NCI-H345 treated with DMSO at 0.1 percent for 48 hours (cell line): ENCODE measurements at regions not wholly inside any gene's neighbourhood (a gene's known extent, or its start where the extent isn't known, plus 50 kb on each side); places are given as distances from the start of the nearest gene placed in this dataset.
"Not testable (repeated sequence)": the region's sequence is repeated elsewhere in the genome, so short reads cannot be mapped to it uniquely, and the experiment has no call there.

Experiments
- DNase-seq: peaks from one replicate; lab custom pipeline; 2025; ENCODE audit not compliant: unreplicated experiment; lab: John Stamatoyannopoulos, UW

DNA sequence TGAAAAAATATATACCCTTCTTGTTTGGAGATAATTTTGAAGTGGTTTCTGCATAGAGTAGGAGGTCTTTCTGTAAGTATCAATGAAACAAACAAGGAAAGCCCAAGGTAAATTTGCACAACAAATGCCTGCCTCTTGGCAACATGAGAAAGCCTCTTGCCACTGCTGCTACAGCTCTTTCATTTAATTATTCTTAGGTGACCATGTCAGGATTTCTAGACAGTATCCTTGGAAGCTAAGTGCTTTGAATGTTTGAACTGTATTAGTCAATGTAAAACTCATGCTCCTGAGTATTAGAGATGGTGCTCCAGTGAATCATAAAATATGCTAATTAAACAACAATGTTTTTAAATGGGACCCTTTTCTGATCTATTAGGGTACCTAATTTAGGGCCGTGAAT is 81.2 kb upstream of the ITGB1 start:
- DNase-seq, result no peak

DNA sequence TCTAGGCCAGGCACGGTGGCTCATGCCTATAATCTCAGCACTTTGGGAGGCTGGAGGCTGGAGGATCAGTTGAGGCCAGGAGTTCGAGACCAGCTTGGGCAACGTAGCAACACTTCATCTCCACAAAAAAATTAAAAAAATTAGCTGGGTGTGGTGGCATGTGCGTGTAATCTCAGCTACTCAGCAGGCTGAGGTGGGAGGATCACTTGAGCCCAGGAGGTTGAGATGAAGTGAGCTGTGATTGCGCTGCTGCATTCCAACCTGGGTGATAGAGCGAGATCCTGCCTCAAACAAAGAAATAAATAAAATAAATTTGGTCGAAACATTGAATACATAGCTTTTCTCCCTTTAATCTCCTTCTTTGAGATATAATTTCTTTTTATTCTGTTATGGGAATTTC is 80.6 kb upstream of the ITGB1 start:
- no peak for DNase-seq

- DNase-seq, result no peak
Observed at GRCh38 chr10:33037726-33038125, 79.7 kb upstream of the ITGB1 start.

- DNase-seq, result no peak
Observed at GRCh38 chr10:33036670-33037069, 78.6 kb upstream of the ITGB1 start.

DNA sequence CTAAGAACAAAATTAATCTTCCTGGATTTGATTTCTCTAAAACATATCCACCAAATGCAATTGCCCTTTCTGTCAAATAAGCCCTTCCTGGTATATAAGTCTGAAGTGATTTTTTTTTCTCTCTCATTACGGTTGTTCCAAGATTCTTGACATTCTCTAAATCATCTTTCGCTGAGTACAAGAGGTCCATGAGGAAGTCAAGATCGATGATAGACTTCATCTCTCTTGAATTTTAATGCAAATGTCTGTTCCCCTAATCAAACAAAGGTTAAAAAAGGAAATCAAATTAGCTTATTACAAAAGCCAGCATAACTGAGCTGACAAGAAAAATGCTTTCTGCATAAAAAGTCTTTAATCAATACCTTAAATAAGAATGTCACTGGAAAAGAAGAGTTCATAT is 77.4 kb upstream of the ITGB1 start:
- no peak for DNase-seq

GRCh38 chr10:33034931-33035330 is 76.9 kb upstream of the ITGB1 start:
- DNase-seq, result no peak

DNA sequence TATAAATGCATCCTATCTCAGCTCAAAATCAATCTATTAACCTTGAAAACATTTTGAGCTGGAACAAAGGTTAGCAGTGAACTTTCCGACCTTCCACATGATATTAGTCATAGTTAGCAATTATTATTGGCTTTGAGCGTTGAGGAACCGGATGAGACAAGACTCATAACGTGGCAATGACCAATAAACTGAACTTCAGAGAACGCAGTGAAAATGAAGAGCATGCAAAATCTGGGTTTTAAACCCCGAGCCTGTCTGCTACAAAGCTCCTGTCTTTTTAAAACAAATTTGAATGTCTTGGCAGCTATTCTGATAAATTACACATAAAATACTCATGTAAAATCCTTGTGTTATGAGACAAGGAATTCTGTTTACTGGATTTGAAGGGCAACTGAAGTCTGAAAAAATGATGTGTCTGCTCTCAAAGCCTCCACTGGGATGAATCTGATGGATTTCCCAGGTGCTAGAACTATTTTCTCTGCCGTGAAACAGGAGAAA is 74.7 kb upstream of the ITGB1 start:
- DNase-seq, result no peak

GRCh38 chr10:33031815-33032653 is 74.0 kb upstream of the ITGB1 start:
- no peak for DNase-seq

DNA sequence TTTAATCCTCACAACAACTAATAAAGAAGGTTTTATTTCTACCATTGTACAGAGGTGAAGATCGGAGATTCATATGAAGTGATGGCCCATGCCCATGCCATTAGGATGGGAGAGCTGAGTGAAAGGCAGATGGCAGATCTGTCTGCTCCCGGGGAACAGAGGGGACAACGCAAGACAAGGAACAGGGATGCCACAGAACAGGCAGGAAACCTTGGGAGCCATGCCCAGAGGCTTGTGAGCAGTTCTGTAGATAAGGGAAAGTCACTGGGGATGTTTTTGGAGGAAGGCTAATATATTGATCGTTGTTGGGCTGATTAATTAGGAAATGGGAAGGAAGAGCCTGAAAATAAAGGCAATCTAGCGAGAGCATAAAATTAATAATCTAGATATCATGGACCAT is 73.1 kb upstream of the ITGB1 start:
- DNase-seq, result no peak

DNA sequence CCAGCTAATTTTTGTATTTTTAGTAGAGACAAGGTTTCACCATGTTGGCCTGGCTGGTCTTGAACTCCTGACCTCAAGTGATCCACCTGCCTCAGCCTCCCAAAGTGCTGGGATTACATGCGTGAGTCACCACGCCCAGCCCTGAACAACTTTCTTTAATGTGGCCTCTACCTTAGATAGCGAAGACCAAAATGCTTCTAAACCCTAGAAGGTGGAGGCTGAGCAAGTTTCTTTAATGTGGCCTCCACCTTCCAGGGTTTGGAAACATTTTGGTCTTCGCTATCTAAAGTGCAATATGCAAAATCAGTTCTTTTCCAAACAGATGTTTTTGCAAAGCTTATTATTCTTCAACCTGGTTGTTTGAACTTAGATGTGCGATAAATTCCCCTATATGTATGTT is 70.5 kb upstream of the ITGB1 start:
- DNase-seq, result not testable (repeated sequence)

GRCh38 chr10:33027088-33027487 is 69.1 kb upstream of the ITGB1 start:
- no peak for DNase-seq

- DNase-seq, result no peak
Observed at GRCh38 chr10:33026422-33026821, 68.4 kb upstream of the ITGB1 start.

- DNase-seq, result no peak
Observed at GRCh38 chr10:33025910-33026309, 67.9 kb upstream of the ITGB1 start.

DNA sequence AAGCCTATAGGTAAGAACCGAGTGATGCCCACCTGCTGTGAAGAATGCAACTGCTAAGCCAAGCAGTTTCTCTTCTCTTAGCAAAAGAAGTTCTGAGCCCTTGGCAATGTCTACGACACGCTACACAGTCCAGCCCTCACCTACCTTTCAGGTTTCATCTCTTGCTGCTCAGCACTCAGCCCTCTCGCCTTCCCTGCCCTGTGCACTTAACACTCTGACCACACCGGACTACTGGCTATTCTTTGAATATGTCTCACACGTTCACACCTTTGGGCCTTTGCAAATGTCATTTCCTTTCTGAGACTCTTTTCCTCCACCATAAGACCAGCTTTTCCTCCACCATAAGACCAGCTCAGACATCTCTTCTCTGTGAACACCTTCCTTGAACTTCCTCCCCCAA is 67.0 kb upstream of the ITGB1 start:
- DNase-seq, result no peak

- no peak for DNase-seq
Observed at GRCh38 chr10:33022691-33023090, 64.7 kb upstream of the ITGB1 start.

GRCh38 chr10:33022090-33022489 is 64.1 kb upstream of the ITGB1 start:
- no peak for DNase-seq

GRCh38 chr10:33016988-33017387 is 59.0 kb upstream of the ITGB1 start:
- DNase-seq, result no peak

DNA sequence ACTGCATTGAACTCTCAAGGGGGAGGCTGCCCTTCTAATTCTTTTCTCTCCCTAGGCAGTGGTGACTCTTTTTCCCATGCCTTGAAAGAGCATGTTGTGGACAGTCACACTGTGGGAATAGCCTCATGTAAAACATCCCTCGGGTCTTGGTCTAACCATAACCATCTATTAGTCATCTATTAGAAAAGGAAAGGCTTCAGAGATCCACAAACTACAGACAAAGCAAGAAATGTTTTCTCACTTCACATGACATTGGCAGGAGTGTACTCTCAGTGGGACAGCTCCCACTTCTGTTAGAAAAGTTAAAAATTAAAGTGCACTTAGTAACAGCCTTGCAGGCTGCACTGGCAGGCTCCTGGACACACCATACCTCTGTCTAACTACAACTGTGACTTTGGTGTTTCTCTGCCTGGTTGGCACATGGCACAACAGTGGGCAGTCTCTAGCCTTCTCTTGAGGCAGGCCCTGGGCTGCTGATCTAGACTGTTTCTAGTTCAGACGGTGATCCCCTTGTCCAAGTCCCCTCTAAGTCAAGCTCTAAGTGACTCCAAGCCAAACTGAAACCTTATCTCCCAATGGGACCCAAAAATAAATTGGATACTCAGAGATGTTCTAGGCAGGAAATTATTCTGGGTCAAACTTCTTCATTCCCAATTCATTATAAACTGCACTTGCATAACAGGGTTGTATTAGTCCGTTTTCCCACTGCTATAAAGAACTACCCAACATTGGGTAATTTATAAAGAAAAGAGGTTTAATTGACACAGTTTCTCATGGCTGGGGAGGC is 57.9 kb upstream of the ITGB1 start:
- no peak for DNase-seq

DNA sequence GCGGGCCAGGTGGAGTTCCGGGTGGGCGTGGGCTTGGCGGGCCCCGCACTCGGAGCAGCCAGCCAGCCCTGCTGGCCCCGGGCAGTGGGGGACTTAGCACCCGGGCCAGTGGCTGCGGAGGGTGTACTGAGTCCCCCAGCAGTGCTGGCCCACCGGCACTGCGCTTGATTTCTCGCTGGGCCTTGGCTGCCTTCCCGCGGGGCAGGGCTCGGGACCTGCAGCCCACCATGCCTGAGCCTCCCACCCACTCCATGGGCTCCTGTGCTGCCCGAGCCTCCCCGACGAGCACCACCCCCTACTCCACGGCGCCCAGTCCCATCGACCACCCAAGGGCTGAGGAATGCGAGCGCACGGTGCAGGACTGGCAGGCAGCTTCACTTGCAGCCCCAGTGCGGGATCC is 55.3 kb upstream of the ITGB1 start:
- not testable (repeated sequence) for DNase-seq

- no peak for DNase-seq
Observed at GRCh38 chr10:33012306-33012705, 54.3 kb upstream of the ITGB1 start.

GRCh38 chr10:33010132-33011037 is 52.4 kb upstream of the ITGB1 start:
- DNase-seq, result no peak
